Neural progenitor cell (in vitro differentiated cells): ENCODE measurements at regions not wholly inside any gene's neighbourhood (a gene's known extent, or its start where the extent isn't known, plus 50 kb on each side); places are given as distances from the start of the nearest gene placed in this dataset.
A peak's percentile ranks its signal among the peaks of the same experiment; 100 is the strongest.

Experiments used
- DNase-seq: peaks from one replicate; pipeline ENCODE4 v3.0.0-alpha.2; 2016; ENCODE audit warnings: low spot score
- H2AFZ ChIP-seq: fragments of 200-600 bp; sonication (generic); replicated peaks from 2 replicates; pipeline ENCODE4 v1.6.1; 2016; ENCODE audit warnings: antibody characterized with exemption
- H3F3A ChIP-seq: fragments of 200-600 bp; sonication (generic); 2 replicates; pipeline ENCODE4 v1.6.1; 2016; ENCODE audit warnings: antibody characterized with exemption, low read depth
- H3K27ac ChIP-seq: fragments of 200-600 bp; sonication (generic); 2 replicates; pipeline ENCODE4 v1.5.1; 2016; ENCODE audit warnings: mild to moderate bottlenecking
- H3K27me3 ChIP-seq: fragments of 200-600 bp; sonication (generic); 2 replicates; pipeline ENCODE4 v1.6.1; 2016; ENCODE audit warnings: mild to moderate bottlenecking, moderate library complexity
- H3K36me3 ChIP-seq: fragments of 200-600 bp; sonication (generic); 2 replicates; pipeline ENCODE4 v1.5.1; 2016
- H3K4me1 ChIP-seq: fragments of 200-600 bp; sonication (generic); 2 replicates; pipeline ENCODE4 v1.6.1; 2016; ENCODE audit warnings: mixed run types
- H3K4me2 ChIP-seq: fragments of 200-600 bp; sonication (generic); 2 replicates; pipeline ENCODE4 v1.6.1; 2016
- H3K4me3 ChIP-seq: fragments of 200-600 bp; sonication (generic); 2 replicates; pipeline ENCODE4 v1.5.1; 2016
- H3K79me2 ChIP-seq: fragments of 200-600 bp; sonication (generic); 2 replicates; pipeline ENCODE4 v1.6.1; 2016; ENCODE audit warnings: low read depth
- H3K9ac ChIP-seq: fragments of 200-600 bp; sonication (generic); 2 replicates; pipeline ENCODE4 v1.6.1; 2016
- H3K9me3 ChIP-seq: fragments of 200-600 bp; sonication (generic); 2 replicates; pipeline ENCODE4 v1.5.1; 2016; ENCODE audit warnings: low read depth
- H4K20me1 ChIP-seq: fragments of 200-600 bp; sonication (generic); 2 replicates; pipeline ENCODE4 v1.6.1; 2016; ENCODE audit warnings: low read depth
- H3K27ac Mint-ChIP-seq: 3 replicates; pipeline ENCODE4 v1.8.0; 2021; ENCODE audit warnings: mixed read lengths
- H3K27me3 Mint-ChIP-seq: 2 replicates; pipeline ENCODE4 v1.8.0; 2022; ENCODE audit warnings: low read depth, mild to moderate bottlenecking, inconsistent platforms, moderate library complexity, mixed read lengths; ENCODE audit not compliant: insufficient read depth
- H3K36me3 Mint-ChIP-seq: 3 replicates; pipeline ENCODE4 v1.8.0; 2021; ENCODE audit warnings: mixed read lengths
- H3K4me1 Mint-ChIP-seq: 3 replicates; pipeline ENCODE4 v1.8.0; 2021; ENCODE audit warnings: mixed read lengths
- H3K4me3 Mint-ChIP-seq: 3 replicates; pipeline ENCODE4 v1.8.0; 2021; ENCODE audit warnings: mild to moderate bottlenecking, moderate library complexity, mixed read lengths
- H3K9me3 Mint-ChIP-seq: 3 replicates; pipeline ENCODE4 v1.8.0; 2020; ENCODE audit warnings: mixed read lengths
- EZH2 ChIP-seq: fragments of 200-600 bp; sonication (generic); IDR thresholded peaks from 2 replicates; pipeline ENCODE4 v1.6.1; 2017; ENCODE audit warnings: antibody characterized with exemption, mild to moderate bottlenecking, moderate library complexity
- EZH2phosphoT487 ChIP-seq: fragments of 200-600 bp; sonication (generic); IDR thresholded peaks from 2 replicates; pipeline ENCODE4 v1.6.1; 2017; ENCODE audit warnings: antibody characterized with exemption
- TF ChIP-seq, protein P1 (sequence below): fragments of 200-600 bp; sonication (generic); IDR thresholded peaks from 2 replicates; pipeline ENCODE4 v1.5.1; 2017; ENCODE audit warnings: antibody characterized with exemption, mild to moderate bottlenecking

DNA sequence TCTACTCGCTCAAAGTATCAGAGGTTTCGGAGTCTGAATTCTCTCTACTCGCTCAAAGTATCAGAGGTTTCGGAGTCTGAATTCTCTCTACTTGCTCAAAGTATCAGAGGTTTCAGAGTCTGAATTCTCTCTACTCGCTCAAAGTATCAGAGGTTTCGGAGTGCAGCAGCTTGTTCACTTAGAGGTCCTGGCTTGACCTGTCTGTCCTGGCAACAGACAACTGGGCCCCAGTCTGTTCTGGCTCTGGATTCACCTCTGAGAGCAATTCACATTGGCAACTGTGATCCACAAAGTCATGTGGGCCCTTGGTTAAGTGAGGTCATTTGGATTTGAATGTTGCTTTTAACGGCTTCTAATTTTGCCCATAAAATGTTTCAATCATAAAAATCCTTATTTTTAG lies 63.9 kb upstream of the ST8SIA6 start:
- no peaks in the 10 kb centered on the region for H3K79me2 ChIP-seq
- TF ChIP-seq, protein P1, sequence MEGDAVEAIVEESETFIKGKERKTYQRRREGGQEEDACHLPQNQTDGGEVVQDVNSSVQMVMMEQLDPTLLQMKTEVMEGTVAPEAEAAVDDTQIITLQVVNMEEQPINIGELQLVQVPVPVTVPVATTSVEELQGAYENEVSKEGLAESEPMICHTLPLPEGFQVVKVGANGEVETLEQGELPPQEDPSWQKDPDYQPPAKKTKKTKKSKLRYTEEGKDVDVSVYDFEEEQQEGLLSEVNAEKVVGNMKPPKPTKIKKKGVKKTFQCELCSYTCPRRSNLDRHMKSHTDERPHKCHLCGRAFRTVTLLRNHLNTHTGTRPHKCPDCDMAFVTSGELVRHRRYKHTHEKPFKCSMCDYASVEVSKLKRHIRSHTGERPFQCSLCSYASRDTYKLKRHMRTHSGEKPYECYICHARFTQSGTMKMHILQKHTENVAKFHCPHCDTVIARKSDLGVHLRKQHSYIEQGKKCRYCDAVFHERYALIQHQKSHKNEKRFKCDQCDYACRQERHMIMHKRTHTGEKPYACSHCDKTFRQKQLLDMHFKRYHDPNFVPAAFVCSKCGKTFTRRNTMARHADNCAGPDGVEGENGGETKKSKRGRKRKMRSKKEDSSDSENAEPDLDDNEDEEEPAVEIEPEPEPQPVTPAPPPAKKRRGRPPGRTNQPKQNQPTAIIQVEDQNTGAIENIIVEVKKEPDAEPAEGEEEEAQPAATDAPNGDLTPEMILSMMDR, result no peak
- TF ChIP-seq EZH2 (no peak), EZH2phosphoT487 (no peak)
- H2AFZ ChIP-seq, result no peak overlapping the region
- H3K27me3 ChIP-seq, result no peaks in the 10 kb centered on the region
- H3K4me3 Mint-ChIP-seq, result no peak overlapping the region
- no peak overlapping the region for H3K9ac ChIP-seq
- no peaks in the 10 kb centered on the region for H3K36me3 ChIP-seq
- H3K4me2 ChIP-seq, result no peak overlapping the region
- H3K9me3 Mint-ChIP-seq, result peaks cover 5% of the 10 kb centered on the region
- no peaks in the 10 kb centered on the region for H3K4me1 Mint-ChIP-seq
- no peaks in the 10 kb centered on the region for H3K36me3 Mint-ChIP-seq
- H3K27me3 Mint-ChIP-seq, result peaks cover 4% of the 10 kb centered on the region
- no peaks in the 10 kb centered on the region for H3K9me3 ChIP-seq
- H3K4me3 ChIP-seq, result no peak overlapping the region
- no peak for DNase-seq
- no peaks in the 10 kb centered on the region for H3F3A ChIP-seq
- no peaks in the 10 kb centered on the region for H3K4me1 ChIP-seq
- H4K20me1 ChIP-seq, result no peaks in the 10 kb centered on the region
- H3K27ac ChIP-seq, result no peak overlapping the region
- no peak overlapping the region for H3K27ac Mint-ChIP-seq

DNA sequence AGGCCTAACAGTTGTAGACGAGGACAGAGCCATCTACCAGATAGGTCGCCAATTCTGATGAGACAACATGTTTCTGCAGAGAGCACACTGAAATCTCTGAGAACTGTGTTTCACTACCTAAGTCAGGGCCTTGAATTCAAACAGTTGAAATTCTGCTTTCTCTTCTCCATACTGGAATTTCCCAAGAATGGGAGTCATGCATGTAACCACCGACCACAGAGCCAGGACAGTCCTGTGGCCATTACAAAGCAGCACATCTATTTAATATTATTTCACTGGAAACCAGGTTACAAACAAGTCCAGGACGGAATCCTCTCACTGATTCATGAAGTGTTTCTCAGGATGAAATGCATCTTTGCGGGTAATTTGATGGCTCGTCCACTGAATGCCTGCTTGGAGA lies 62.0 kb upstream of the ST8SIA6 start:
- H3K36me3 Mint-ChIP-seq, result no peaks in the 10 kb centered on the region
- Histone ChIP-seq H3K27me3 (no peaks in the 10 kb centered on the region), H3K27ac (no peak overlapping the region), H4K20me1 (no peaks in the 10 kb centered on the region), H3K4me3 (no peak overlapping the region), H3F3A (no peaks in the 10 kb centered on the region), H3K4me1 (no peaks in the 10 kb centered on the region), H3K9ac (no peak overlapping the region), H2AFZ (no peak overlapping the region), H3K36me3 (no peaks in the 10 kb centered on the region), H3K79me2 (no peaks in the 10 kb centered on the region), H3K9me3 (no peaks in the 10 kb centered on the region), H3K4me2 (no peak overlapping the region)
- H3K9me3 Mint-ChIP-seq, result peaks cover 5% of the 10 kb centered on the region
- no peak for DNase-seq
- H3K27me3 Mint-ChIP-seq, result peaks cover 5% of the 10 kb centered on the region
- H3K27ac Mint-ChIP-seq, result no peak overlapping the region
- H3K4me1 Mint-ChIP-seq, result peaks cover 7% of the 10 kb centered on the region
- H3K4me3 Mint-ChIP-seq, result no peak overlapping the region
- TF ChIP-seq EZH2 (no peak), EZH2phosphoT487 (no peak)
- TF ChIP-seq, protein P1, result no peak

DNA sequence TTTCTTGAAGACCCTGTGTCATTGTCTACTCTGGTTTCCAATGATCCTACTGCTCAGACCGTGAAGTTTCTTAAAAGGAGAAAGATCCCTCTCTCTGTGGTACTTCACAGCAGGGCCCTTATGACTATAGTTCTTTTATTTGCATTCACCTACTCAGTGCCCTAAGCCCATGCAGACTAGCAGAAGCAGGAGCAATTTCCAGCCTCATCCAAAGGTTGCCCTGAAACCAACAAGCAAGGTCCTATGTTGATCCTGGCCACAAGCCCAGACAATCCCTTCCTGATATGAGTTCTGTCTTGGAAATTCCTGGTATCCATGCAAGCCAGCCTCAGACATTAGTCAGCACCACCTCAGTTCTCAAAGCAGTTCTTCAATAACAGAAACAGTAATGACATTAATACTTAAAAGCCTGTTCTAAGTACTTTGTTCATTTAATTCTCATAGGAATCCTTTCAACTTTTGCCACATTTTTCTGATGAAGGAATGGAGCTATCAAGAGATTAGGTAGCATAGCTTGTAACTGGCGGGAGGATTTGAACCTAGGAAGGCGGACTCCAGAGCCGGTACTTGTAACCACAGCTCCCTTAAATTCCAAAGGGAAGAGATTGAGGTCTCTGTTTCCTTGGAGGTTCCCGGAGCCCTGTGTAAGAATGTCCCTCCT lies 58.1 kb upstream of the ST8SIA6 start:
- no peaks in the 10 kb centered on the region for H3K36me3 ChIP-seq
- no peak for DNase-seq
- no peak overlapping the region for H3K27ac ChIP-seq
- TF ChIP-seq EZH2 (no peak), EZH2phosphoT487 (no peak)
- H3K4me3 ChIP-seq, result no peak overlapping the region
- H3K79me2 ChIP-seq, result no peaks in the 10 kb centered on the region
- H3K27me3 Mint-ChIP-seq, result peaks cover 2% of the 10 kb centered on the region
- peaks cover 5% of the 10 kb centered on the region for H3K9me3 Mint-ChIP-seq
- peak overlapping the region; percentile 26 for H3K27ac Mint-ChIP-seq
- H3K9ac ChIP-seq, result no peak overlapping the region
- no peaks in the 10 kb centered on the region for H3K27me3 ChIP-seq
- H3K36me3 Mint-ChIP-seq, result no peaks in the 10 kb centered on the region
- H2AFZ ChIP-seq, result no peak overlapping the region
- peaks cover 7% of the 10 kb centered on the region for H3K4me1 Mint-ChIP-seq
- H3F3A ChIP-seq, result no peaks in the 10 kb centered on the region
- no peaks in the 10 kb centered on the region for H3K9me3 ChIP-seq
- no peak overlapping the region for H3K4me2 ChIP-seq
- no peaks in the 10 kb centered on the region for H4K20me1 ChIP-seq
- no peaks in the 10 kb centered on the region for H3K4me1 ChIP-seq
- H3K4me3 Mint-ChIP-seq, result no peak overlapping the region

DNA sequence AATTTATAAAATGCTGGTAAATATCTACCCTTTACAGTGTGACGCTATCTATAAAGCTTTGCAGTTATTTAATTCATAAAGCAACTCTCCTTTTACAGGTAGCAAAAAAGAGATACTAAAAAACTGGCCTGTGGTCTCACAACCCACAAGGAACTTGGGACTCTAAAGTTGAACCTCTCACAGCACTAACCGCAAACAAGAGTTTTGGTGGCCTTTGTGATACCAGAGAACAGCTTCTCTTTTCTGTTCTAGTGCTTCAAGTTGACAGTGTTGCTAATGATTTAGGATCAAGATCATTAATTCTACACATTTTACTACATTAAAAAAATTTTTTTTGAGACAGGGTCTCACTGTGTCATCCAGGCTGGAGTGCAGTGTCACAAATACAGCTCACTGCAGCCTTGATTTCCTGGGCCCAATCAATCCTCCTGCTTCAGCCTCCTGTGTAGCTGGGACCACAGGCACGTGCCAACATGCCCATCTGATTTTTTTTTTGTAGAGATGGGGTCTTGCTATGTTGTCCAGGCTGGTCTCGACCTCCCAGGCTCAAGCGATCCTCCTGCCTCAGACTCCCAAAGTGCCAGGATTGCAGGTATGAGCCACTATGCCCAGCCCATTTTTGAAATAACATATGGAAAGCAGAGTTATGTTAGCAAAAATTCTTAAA lies 56.0 kb upstream of the ST8SIA6 start:
- H3K4me1 Mint-ChIP-seq, result peaks cover 7% of the 10 kb centered on the region
- H3K9me3 ChIP-seq, result no peaks in the 10 kb centered on the region
- H3K27me3 Mint-ChIP-seq, result peaks cover 2% of the 10 kb centered on the region
- no peak overlapping the region for H2AFZ ChIP-seq
- no peak overlapping the region for H3K9ac ChIP-seq
- H3K4me3 ChIP-seq, result no peak overlapping the region
- no peak for DNase-seq
- no peak overlapping the region for H3K4me2 ChIP-seq
- H3K9me3 Mint-ChIP-seq, result peaks cover 5% of the 10 kb centered on the region
- H3K4me3 Mint-ChIP-seq, result no peak overlapping the region
- no peaks in the 10 kb centered on the region for H4K20me1 ChIP-seq
- H3K4me1 ChIP-seq, result no peaks in the 10 kb centered on the region
- no peak overlapping the region for H3K27ac ChIP-seq
- H3K27ac Mint-ChIP-seq, result no peak overlapping the region
- no peaks in the 10 kb centered on the region for H3K36me3 Mint-ChIP-seq
- no peaks in the 10 kb centered on the region for H3K36me3 ChIP-seq
- no peaks in the 10 kb centered on the region for H3K27me3 ChIP-seq
- H3F3A ChIP-seq, result no peaks in the 10 kb centered on the region
- no peaks in the 10 kb centered on the region for H3K79me2 ChIP-seq
- TF ChIP-seq EZH2phosphoT487 (no peak), EZH2 (no peak)
- TF ChIP-seq, protein P1, result no peak
